ENCODE measurements at regions not wholly inside any gene's neighbourhood (a gene's known extent, or its start where the extent isn't known, plus 50 kb on each side); places are given as distances from the start of the nearest gene placed in this dataset.

GRCh38 chr1:90591355-90591969 is 125.6 kb downstream of the BARHL2 start:
- H3K23ac ChIP-seq (ENCODE audit: insufficient read length, low read depth, low read length) = no peak overlapping the region
- no peaks in the 10 kb centered on the region for H4K20me1 ChIP-seq (ENCODE audit: control insufficient read depth, insufficient read depth, insufficient read length)
- no peaks in the 10 kb centered on the region for H3K27me3 ChIP-seq (ENCODE audit: insufficient read depth, low read length)
- WGBS (ENCODE audit: extremely low coverage, insufficient read length, low lambda C conversion rate) = no CpG with 5 or more reads among the region's 8 CpGs
- no peak overlapping the region for H2AK5ac ChIP-seq (ENCODE audit: insufficient read length, low read length)
- Mint-ChIP-seq H3K27ac (no peak overlapping the region), H3K4me3 (no peak overlapping the region), H3K36me3 (ENCODE audit: insufficient read depth in 1 of 3, low read depth in 3 of 3) (peaks cover 0 to 12% (median 0%) of the 10 kb centered on the region in 3 experiments; a peak in 3 of 7 replicates), H3K4me1 (no peaks in the 10 kb centered on the region), H3K9me3 (peaks cover 10 to 15% of the 10 kb centered on the region in 2 experiments), H3K27me3 (ENCODE audit: low read depth) (peaks cover 4% of the 10 kb centered on the region)
- H3K14ac ChIP-seq (ENCODE audit: insufficient read depth, low read length) = no peak overlapping the region
- H3K79me1 ChIP-seq (ENCODE audit: insufficient read depth, low read depth, low read length, poor library complexity, severe bottlenecking) = no peaks in the 10 kb centered on the region
- TF ChIP-seq, protein P1, sequence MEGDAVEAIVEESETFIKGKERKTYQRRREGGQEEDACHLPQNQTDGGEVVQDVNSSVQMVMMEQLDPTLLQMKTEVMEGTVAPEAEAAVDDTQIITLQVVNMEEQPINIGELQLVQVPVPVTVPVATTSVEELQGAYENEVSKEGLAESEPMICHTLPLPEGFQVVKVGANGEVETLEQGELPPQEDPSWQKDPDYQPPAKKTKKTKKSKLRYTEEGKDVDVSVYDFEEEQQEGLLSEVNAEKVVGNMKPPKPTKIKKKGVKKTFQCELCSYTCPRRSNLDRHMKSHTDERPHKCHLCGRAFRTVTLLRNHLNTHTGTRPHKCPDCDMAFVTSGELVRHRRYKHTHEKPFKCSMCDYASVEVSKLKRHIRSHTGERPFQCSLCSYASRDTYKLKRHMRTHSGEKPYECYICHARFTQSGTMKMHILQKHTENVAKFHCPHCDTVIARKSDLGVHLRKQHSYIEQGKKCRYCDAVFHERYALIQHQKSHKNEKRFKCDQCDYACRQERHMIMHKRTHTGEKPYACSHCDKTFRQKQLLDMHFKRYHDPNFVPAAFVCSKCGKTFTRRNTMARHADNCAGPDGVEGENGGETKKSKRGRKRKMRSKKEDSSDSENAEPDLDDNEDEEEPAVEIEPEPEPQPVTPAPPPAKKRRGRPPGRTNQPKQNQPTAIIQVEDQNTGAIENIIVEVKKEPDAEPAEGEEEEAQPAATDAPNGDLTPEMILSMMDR (conservative IDR thresholded peaks at IDR 0.05) = no peak
- no peak overlapping the region for H3T11ph ChIP-seq (ENCODE audit: low read length)
- no peaks in the 10 kb centered on the region for H3K23me2 ChIP-seq (ENCODE audit: insufficient read length, low read depth, low read length, poor library complexity, severe bottlenecking)
- no peak overlapping the region for H2BK5ac ChIP-seq (ENCODE audit: insufficient read length, low read length)
- no peak overlapping the region for H3K9ac ChIP-seq (ENCODE audit: extremely low read depth, insufficient read length, low read length)
- H3K4me1 ChIP-seq (ENCODE audit: insufficient read depth, low read length) = no peaks in the 10 kb centered on the region
- H4K5ac ChIP-seq (ENCODE audit: insufficient read length, low read depth, low read length) = no peak overlapping the region
- H3K79me2 ChIP-seq (ENCODE audit: insufficient read depth, low read length) = no peaks in the 10 kb centered on the region
- H3K4ac ChIP-seq (ENCODE audit: low read depth, low read length) = no peak overlapping the region
- no peak overlapping the region for H3K4me2 ChIP-seq (ENCODE audit: insufficient read depth, insufficient read length, low read length)
- no peaks in the 10 kb centered on the region for H3K9me3 ChIP-seq (ENCODE audit: control insufficient read depth, low read depth, low read length)
- no peak for DNase-seq
- H3K18ac ChIP-seq (ENCODE audit: insufficient read length, low read depth, low read length) = no peak overlapping the region
- H3K27ac ChIP-seq (ENCODE audit: insufficient read length, low read depth, low read length) = no peak overlapping the region
- H2BK12ac ChIP-seq (ENCODE audit: insufficient read length, low read depth, low read length) = no peak overlapping the region
- H4K8ac ChIP-seq (replicated peaks; ENCODE audit: insufficient read length, low read depth, low read length) = no peak overlapping the region
- no peak overlapping the region for H2BK20ac ChIP-seq (ENCODE audit: low read depth, low read length, poor library complexity, severe bottlenecking)
- H2AFZ ChIP-seq (ENCODE audit: low read length) = no peak overlapping the region
- H3K56ac ChIP-seq (ENCODE audit: insufficient read length, low read depth, low read length) = no peak overlapping the region
- no peak overlapping the region for H2BK15ac ChIP-seq (ENCODE audit: low read depth, low read length)
- no peak overlapping the region for H2BK120ac ChIP-seq (ENCODE audit: low read depth, low read length, poor library complexity, severe bottlenecking)
- no peak overlapping the region for H4K91ac ChIP-seq (ENCODE audit: insufficient read length, low read depth, low read length)
